ENCODE measurements at regions not wholly inside any gene's neighbourhood (a gene's known extent, or its start where the extent isn't known, plus 50 kb on each side); places are given as distances from the start of the nearest gene placed in this dataset.

- Histone ChIP-seq H3K4me1 (no peaks in the 10 kb centered on the region), H3K4me3 (ENCODE audit: low read depth, low read length) (no peak overlapping the region), H3K27me3 (ENCODE audit: control insufficient read depth, insufficient read depth, low read length) (no peaks in the 10 kb centered on the region), H2AFZ (no peak overlapping the region), H3K9ac (no peak overlapping the region), H3K9me3 (ENCODE audit: control insufficient read depth, low read length) (no peaks in the 10 kb centered on the region), H3K4me2 (ENCODE audit: low read length) (no peak overlapping the region), H3K27ac (no peak overlapping the region), H3K79me2 (no peaks in the 10 kb centered on the region), H3K36me3 (ENCODE audit: control insufficient read depth, insufficient read depth, low read length) (no peaks in the 10 kb centered on the region)
- TF ChIP-seq, protein P1, sequence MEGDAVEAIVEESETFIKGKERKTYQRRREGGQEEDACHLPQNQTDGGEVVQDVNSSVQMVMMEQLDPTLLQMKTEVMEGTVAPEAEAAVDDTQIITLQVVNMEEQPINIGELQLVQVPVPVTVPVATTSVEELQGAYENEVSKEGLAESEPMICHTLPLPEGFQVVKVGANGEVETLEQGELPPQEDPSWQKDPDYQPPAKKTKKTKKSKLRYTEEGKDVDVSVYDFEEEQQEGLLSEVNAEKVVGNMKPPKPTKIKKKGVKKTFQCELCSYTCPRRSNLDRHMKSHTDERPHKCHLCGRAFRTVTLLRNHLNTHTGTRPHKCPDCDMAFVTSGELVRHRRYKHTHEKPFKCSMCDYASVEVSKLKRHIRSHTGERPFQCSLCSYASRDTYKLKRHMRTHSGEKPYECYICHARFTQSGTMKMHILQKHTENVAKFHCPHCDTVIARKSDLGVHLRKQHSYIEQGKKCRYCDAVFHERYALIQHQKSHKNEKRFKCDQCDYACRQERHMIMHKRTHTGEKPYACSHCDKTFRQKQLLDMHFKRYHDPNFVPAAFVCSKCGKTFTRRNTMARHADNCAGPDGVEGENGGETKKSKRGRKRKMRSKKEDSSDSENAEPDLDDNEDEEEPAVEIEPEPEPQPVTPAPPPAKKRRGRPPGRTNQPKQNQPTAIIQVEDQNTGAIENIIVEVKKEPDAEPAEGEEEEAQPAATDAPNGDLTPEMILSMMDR (IDR thresholded peaks at IDR 0.05) = no peak
These were observed 362.7 kb upstream of the SFSWAP start for GRCh38 chr12:131348231-131348630.

DNA sequence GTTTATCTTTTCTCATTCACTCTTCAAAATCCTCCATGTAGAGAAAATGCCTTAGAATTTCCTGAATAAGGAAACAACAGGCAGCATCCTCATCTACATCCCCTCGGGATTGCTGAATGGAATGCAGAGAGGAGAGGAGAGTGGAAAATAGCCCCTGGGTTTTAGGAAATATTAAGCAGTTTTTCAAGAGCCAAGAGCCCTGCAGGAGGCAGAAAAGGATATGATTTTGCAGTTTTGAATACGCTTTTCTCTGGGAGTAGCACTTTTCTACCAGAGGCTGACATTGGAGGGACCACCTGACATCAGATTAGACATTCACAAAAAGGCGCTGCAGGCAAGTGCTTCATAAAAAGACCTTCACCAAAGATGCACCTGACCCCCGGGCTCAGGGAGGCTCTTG, 362.2 kb upstream of the SFSWAP start:
- no peaks in the 10 kb centered on the region for H3K9me3 ChIP-seq (ENCODE audit: control insufficient read depth, low read length)
- H3K4me3 ChIP-seq (ENCODE audit: low read depth, low read length) = no peak overlapping the region
- no peaks in the 10 kb centered on the region for H3K36me3 ChIP-seq (ENCODE audit: control insufficient read depth, insufficient read depth, low read length)
- H3K4me2 ChIP-seq (ENCODE audit: low read length) = no peak overlapping the region
- no peaks in the 10 kb centered on the region for H3K4me1 ChIP-seq
- H2AFZ ChIP-seq = no peak overlapping the region
- H3K79me2 ChIP-seq = no peaks in the 10 kb centered on the region
- no peak overlapping the region for H3K27ac ChIP-seq
- H3K9ac ChIP-seq = no peak overlapping the region
- H3K27me3 ChIP-seq (ENCODE audit: control insufficient read depth, insufficient read depth, low read length) = no peaks in the 10 kb centered on the region
- TF ChIP-seq, protein P1 (IDR thresholded peaks at IDR 0.05) = no peak

DNA sequence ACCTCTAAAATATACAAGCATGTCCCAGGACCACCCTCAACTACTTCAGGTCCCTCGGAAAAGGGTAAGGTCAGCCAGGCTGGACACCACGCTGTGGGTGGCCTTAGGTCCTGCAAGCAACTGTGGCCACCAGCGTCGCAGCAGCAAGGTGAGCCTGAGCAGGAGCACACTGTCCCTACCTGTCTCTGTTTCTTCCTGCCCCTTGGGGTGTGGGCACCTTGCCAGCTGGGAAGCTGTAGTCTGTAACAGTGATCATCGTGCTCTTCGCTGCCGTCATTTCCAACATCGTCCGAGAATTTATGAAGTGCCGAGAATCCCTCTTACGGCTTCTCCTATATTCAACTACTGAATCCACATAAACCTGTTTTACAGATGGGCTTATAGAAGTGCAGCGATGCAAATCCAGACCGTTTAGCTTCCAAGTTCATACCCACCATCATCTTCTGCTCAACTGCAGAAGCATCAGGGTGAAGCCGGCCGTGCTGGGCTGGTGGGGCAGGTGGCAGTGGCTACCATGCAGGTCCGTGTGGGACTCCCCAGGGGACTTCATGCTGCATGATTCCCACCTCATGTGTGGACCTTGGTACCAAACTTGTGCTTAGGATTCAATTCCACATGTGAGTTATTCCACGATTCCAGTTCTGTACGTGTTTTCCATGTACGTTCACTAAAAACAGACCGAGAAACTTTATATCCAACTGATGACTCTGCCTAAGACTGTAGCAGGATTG, 361.3 kb upstream of the SFSWAP start:
- TF ChIP-seq, protein P1 (IDR thresholded peaks at IDR 0.05) = no peak
- H3K27ac ChIP-seq = no peak overlapping the region
- no peak overlapping the region for H3K4me3 ChIP-seq (ENCODE audit: low read depth, low read length)
- H3K4me1 ChIP-seq = no peaks in the 10 kb centered on the region
- H3K79me2 ChIP-seq = no peaks in the 10 kb centered on the region
- no peak overlapping the region for H3K9ac ChIP-seq
- H3K36me3 ChIP-seq (ENCODE audit: control insufficient read depth, insufficient read depth, low read length) = no peaks in the 10 kb centered on the region
- H3K4me2 ChIP-seq (ENCODE audit: low read length) = no peak overlapping the region
- no peak overlapping the region for H2AFZ ChIP-seq
- H3K27me3 ChIP-seq (ENCODE audit: control insufficient read depth, insufficient read depth, low read length) = no peaks in the 10 kb centered on the region
- no peaks in the 10 kb centered on the region for H3K9me3 ChIP-seq (ENCODE audit: control insufficient read depth, low read length)

DNA sequence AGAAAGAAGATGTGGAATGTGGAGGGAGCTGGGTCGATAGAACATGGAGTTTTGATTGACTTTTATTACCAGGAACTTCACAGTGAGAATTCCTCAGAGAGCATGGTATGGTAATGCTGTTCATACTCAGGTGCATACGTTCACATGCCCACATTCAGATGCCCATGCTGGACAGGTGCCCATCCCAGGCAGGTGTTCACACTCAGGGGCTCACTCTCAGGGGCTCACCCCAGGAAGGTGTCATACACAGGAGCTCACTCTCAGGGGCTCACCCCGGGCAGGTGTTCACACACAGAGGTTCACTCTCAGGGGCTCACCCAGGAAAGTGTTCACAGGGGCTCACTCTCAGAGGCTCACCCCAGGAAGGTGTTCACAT, 360.0 kb upstream of the SFSWAP start:
- Histone ChIP-seq H2AFZ (no peak overlapping the region), H3K79me2 (no peaks in the 10 kb centered on the region), H3K4me1 (no peaks in the 10 kb centered on the region), H3K36me3 (ENCODE audit: control insufficient read depth, insufficient read depth, low read length) (no peaks in the 10 kb centered on the region), H3K4me2 (ENCODE audit: low read length) (no peak overlapping the region), H3K27me3 (ENCODE audit: control insufficient read depth, insufficient read depth, low read length) (no peaks in the 10 kb centered on the region), H3K9me3 (ENCODE audit: control insufficient read depth, low read length) (no peaks in the 10 kb centered on the region), H3K4me3 (ENCODE audit: low read depth, low read length) (no peak overlapping the region), H3K9ac (no peak overlapping the region), H3K27ac (no peak overlapping the region)
- TF ChIP-seq, protein P1 (IDR thresholded peaks at IDR 0.05) = no peak

All from parathyroid adenoma (tissue), 2 donors.